ENCODE measurements at regions not wholly inside any gene's neighbourhood (a gene's known extent, or its start where the extent isn't known, plus 50 kb on each side); places are given as distances from the start of the nearest gene placed in this dataset.

DNA sequence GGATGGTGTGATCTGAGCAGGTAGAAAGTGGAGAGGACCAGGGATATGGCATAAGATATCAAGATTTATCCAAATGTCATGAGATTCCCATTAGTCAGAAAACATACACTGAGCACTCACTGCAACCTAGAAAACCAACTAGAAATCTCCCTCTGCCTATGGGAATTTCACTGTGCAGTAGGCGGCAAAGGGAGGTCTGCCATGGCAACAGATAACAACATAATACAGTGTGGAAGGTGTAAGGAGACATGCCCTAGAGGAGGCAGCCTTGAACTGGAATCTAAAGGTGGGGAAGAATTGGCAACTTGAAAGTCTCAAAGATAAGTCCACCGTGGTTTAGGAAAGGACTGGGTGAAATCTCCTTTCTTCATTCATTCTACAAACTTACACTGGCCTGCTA is 238.4 kb downstream of the ATG4C start:
- TF ChIP-seq CTCF (IDR thresholded peaks at IDR 0.05): no peak
- H3K4me1 ChIP-seq: no peaks in the 10 kb centered on the region
- H3K4me3 ChIP-seq: no peak overlapping the region
- intact Hi-C loops (cut with DNase I): no loop called here
- no peak for DNase-seq (ENCODE audit: extremely low spot score)
- 69% methylated on average over 2 of the region's 2 CpGs for WGBS
- no peaks in the 10 kb centered on the region for H3K36me3 ChIP-seq
- no peaks in the 10 kb centered on the region for H3K9me3 ChIP-seq
- H3K27me3 ChIP-seq: no peaks in the 10 kb centered on the region
- no peak overlapping the region for H3K27ac ChIP-seq (replicated peaks in 1 of 4)

DNA sequence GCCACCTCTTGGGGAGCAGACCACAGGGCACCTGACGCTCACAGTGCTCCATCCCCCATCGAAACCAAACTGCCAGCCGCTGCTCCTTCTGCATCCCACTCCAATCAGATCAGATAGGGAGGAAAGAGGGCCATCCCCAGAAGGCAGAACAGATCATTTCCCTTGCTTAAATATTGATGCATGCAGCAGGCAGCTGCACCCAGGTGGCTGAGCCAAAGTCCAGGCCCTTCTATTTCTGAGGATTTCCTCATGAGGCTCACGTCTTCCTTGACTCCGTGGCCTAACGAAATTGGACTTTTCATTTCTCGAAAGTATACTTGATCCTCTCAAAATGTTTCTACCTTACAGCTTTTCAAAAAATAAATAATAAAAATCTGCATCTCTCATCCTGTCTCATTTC is 239.2 kb downstream of the ATG4C start:
- H3K9me3 ChIP-seq: no peaks in the 10 kb centered on the region
- no peaks in the 10 kb centered on the region for H3K36me3 ChIP-seq
- TF ChIP-seq CTCF (IDR thresholded peaks at IDR 0.05) (no peak), POLR2AphosphoS5 (IDR thresholded peaks at IDR 0.05) (no peak), POLR2A (IDR thresholded peaks at IDR 0.05; ENCODE audit: low read depth) (no peak), EP300 (IDR thresholded peaks at IDR 0.05) (no peak)
- no peaks in the 10 kb centered on the region for H3K27me3 ChIP-seq
- no peak overlapping the region for H3K27ac ChIP-seq (replicated peaks in 1 of 4)
- 78% methylated on average over 7 of the region's 7 CpGs for WGBS
- H3K4me1 ChIP-seq: no peaks in the 10 kb centered on the region
- H3K4me3 ChIP-seq: no peak overlapping the region
- intact Hi-C loops (cut with DNase I): no loop called here
- no peak for DNase-seq (ENCODE audit: extremely low spot score)

GRCh38 chr1:63023637-63024036 is 239.7 kb downstream of the ATG4C start:
- Histone ChIP-seq H3K4me3 (no peak overlapping the region), H3K4me1 (no peaks in the 10 kb centered on the region), H3K36me3 (no peaks in the 10 kb centered on the region), H3K27ac (replicated peaks in 1 of 4) (no peak overlapping the region), H3K27me3 (peaks cover 0 to under 1% (median 0%) of the 10 kb centered on the region in 4 donors), H3K9me3 (no peaks in the 10 kb centered on the region)
- TF ChIP-seq CTCF (IDR thresholded peaks at IDR 0.05) (no peak), POLR2A (IDR thresholded peaks at IDR 0.05; ENCODE audit: low read depth) (no peak), POLR2AphosphoS5 (IDR thresholded peaks at IDR 0.05) (no peak), EP300 (IDR thresholded peaks at IDR 0.05) (no peak)
- no peak for DNase-seq (ENCODE audit: extremely low spot score)
- WGBS: 91% methylated on average over 1 of the region's 1 CpG
- intact Hi-C loops (cut with DNase I): no loop called here

DNA sequence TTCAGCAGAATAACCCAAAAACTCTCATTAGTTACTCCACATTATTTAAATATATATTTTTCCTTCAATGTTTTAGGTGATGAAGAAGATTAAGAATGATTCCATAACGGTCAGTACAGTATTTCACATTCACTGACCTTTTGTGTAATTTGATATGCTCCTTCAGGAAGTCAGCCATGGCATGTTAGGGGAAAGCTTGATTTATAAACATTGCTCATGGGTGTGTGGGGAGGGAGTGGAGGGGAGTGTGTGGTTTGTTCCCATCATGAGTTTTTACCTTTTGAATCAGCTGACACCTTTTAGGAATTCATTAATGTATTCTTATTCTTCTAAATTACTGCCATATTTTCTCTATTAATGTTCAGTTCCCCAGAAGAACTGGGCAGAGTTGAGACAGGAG is 240.2 kb downstream of the ATG4C start:
- TF ChIP-seq POLR2AphosphoS5 (IDR thresholded peaks at IDR 0.05) (no peak), EP300 (IDR thresholded peaks at IDR 0.05) (no peak), CTCF (IDR thresholded peaks at IDR 0.05) (no peak), POLR2A (IDR thresholded peaks at IDR 0.05; ENCODE audit: low read depth) (no peak)
- Histone ChIP-seq H3K27me3 (peaks cover 0 to 5% (median 0%) of the 10 kb centered on the region in 4 donors), H3K27ac (replicated peaks in 1 of 4) (no peak overlapping the region), H3K4me1 (no peaks in the 10 kb centered on the region), H3K36me3 (no peaks in the 10 kb centered on the region), H3K9me3 (no peaks in the 10 kb centered on the region), H3K4me3 (no peak overlapping the region)
- 26% methylated on average over 1 of the region's 1 CpG for WGBS
- DNase-seq (ENCODE audit: extremely low spot score): no peak
- intact Hi-C loops (cut with DNase I): no loop called here

GRCh38 chr1:63027176-63027575 is 243.2 kb downstream of the ATG4C start:
- no peak for DNase-seq (ENCODE audit: extremely low spot score)
- Histone ChIP-seq H3K4me1 (no peaks in the 10 kb centered on the region), H3K9me3 (peaks cover 0 to 4% (median 0%) of the 10 kb centered on the region in 4 donors), H3K36me3 (no peaks in the 10 kb centered on the region), H3K27ac (replicated peaks in 1 of 4) (no peak overlapping the region), H3K4me3 (no peak overlapping the region), H3K27me3 (peaks cover 0 to 11% (median 0%) of the 10 kb centered on the region in 4 donors)
- no peak for TF ChIP-seq CTCF (IDR thresholded peaks at IDR 0.05)
- no peak for TF ChIP-seq EP300 (IDR thresholded peaks at IDR 0.05)
- no peak for TF ChIP-seq POLR2A (IDR thresholded peaks at IDR 0.05; ENCODE audit: low read depth)
- no peak for TF ChIP-seq POLR2AphosphoS5 (IDR thresholded peaks at IDR 0.05)
- 90% methylated on average over 3 of the region's 3 CpGs for WGBS
- intact Hi-C loops (cut with DNase I): no loop called here
